ENCODE measurements at regions not wholly inside any gene's neighbourhood (a gene's known extent, or its start where the extent isn't known, plus 50 kb on each side); places are given as distances from the start of the nearest gene placed in this dataset.

DNA sequence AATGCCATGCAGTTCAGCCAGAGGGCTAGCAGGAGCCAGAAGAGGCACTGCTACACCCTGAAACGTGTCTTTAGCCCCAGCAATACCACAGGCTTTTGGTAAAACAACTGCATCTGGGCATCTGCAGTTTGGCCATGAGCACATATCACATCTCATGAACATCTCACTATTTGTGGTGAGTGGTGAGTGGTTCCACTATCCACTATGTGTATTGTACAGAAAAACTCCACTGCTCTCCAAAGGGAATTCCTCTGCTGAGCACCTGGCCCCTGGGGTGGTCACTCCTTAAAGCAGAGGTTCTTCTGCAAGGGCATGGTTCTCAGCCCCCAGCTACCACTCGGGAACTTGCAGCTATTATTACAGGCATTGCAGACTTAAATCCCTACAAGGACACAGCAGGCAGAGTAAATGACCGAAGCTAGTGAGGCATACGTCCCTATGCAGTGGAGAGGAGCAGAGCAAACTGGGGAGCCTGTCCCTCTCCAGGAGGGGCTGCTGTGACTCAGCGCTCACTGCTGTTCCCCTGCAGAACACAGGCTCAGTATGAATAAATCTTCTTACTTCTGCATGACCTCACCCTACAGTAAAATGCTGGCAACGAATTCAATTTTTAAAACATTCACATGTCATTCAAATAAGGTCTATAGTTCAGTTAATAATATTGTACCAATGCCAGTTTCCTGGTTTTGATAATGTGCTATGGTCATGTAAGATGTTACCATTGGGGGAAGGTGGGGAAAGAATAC is 332.4 kb upstream of the ZNF507 start:
- DNase-seq = no peak

DNA sequence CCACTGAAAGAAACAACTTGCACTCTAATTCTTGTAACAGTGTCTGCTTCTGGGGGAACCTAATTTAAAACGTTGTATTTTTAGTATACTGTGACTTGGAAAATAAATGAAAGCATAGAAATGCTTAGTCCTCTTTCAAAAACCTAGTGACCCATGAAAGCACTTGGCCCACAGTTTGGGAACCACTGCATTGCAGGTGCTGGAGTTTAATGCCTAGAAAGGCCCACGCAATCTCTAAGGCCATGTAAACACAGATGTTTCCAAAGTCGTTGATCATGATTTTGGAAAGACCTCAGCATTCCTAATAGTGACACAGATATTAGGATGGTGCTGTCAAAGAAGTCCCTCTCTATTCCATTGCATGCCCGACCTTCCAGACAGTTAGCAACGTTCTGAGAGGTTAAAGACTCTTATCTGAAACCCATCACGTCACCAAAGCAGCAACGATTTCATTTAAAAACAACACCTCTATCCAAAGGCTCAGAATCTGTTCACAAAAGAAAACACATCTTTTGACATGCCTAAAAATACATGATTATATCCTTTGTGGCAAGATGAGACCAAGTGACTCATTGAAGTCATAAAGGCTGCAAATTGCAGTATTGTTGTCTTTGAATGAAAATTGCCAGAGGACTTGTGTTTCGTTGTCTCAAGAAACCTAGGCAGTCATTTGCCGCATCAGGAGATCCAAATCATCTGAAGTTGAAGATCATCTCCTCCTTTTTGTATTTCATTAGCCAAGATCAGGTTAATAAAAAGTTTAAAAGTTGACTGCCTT is 328.0 kb upstream of the ZNF507 start:
- DNase-seq = no peak

- no peak for DNase-seq
Measured at GRCh38 chr19:32018014-32018413, 327.4 kb upstream of the ZNF507 start.

DNA sequence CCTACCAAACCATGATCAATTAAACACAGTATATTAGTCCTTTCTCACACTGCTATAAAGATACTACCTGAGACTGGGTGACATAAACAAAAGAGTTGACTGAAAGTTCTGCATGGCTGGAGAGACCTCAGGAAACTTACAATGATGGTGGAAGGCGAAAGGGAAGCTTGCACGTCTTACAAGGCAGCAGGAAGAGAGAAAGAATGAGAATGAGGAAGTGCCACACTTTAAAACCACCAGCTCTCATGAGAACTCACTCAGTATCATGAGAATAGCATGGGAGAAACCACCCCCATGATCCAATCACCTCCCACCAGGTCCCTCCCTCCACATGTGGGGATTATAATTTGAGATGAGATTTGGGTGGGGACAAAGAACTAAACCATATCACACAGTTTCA is 324.9 kb upstream of the ZNF507 start:
- no peak for DNase-seq

- DNase-seq = no peak
Measured at GRCh38 chr19:32022044-32022640, 323.3 kb upstream of the ZNF507 start.

DNA sequence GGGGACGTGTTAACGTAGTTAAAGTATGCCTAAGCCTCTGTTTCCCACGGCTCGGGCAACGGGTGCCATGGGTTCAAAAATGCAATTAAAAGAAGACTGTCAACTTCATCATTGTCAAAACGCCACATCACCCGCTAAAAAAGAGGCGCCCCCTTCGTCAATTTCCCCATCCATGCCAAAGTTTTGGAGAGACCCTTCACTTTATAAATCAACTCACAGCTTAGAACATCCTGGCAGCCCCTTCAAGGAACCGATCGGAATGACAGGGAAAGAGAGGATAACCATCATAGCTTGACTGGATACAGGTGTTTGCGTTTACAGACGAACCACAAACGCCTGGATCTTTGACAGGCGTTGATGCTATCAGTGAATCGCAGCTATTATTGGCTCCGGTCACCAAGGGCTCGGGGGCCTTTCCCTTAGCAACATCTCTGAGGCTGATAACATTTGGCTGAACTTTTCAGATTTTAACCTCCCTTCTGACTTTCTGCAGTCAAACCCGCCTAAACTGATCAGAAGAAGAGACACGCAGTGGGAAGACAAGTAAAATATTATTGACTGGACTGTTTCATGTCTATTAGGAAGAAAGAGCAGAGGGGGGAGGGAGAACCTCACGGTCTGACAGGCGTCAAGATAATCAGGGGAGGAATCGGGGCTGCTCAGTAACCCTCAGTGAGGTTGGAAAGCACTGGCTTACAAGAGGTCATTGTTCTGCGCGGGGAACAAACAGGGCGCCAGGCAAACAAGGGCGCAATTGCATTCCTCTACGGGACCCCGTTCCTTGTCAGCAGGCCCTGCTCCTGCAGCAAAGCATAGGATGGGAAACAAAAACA is 322.5 kb upstream of the ZNF507 start:
- no peak for DNase-seq

DNA sequence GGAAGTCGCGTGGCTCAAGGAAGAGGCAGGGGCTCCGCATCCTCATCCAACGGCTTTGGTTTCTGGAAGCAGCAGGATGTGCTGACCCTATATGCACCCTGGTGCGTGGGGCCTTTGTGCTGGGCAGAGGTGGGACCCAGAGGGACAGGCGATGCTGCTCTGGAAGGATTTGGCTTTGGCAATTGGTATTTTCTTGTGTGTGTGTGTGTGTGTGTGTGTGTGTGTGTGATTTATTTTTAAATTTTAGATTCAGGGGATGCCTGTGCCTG is 321.9 kb upstream of the ZNF507 start:
- no peak for DNase-seq

GRCh38 chr19:32029235-32029634 is 316.2 kb upstream of the ZNF507 start:
- DNase-seq = no peak

DNA sequence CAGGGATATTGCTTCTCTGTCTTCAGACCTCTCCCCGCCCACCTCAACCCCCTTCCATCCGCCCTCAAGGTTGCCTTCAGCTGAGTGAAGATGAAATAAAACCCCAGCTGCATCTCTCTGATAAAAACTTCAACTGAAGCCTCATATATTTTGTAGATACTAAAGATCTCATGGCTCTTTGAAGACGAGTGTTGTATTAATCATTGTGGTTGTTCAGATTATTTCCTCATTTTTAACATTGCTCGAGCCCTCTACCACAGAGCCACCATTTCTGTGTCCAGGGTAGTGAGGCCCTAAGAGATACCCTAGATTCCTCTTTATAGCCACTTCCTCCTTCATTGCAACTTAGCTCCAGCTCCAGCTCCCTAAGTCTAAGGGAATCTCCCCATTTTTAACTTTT is 312.8 kb upstream of the ZNF507 start:
- DNase-seq = no peak

DNA sequence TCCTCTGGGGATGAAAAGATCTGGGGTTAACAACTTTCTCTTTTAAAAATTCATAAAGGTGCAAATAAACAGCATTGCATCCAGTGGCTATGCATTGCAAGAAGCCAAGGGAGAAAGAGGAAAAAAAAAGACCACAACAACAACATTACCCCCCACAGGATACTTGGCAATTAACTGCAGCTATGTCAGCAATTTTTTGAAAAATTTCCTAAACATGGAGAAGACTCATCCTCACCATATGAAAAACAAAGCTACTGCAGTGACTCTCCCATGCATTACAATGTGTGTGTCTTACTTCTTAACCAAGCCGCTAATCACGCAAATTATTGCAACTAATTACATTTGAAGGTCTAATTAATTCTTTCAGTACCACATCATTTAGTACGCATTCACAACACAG is 309.8 kb upstream of the ZNF507 start:
- no peak for DNase-seq

GRCh38 chr19:32038021-32038920 is 307.1 kb upstream of the ZNF507 start:
- DNase-seq = no peak

DNA sequence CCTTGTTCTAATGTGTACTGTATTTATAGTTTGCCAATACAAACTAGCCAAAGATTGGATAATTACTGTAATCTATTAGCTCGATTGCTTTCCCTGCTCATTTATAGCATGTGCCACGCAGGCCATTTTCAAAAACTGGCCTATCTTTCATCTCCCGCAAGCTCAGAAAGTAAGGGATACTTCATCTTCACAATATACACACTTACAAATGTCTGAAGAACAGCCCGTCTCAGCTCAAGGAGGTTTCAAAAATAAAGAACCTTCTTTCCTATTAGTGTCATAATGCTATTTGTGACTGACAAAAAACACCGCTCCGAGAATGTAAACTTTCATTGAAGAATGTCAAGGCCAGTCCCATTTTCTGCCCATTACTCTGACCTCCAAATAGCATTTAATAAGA is 306.4 kb upstream of the ZNF507 start:
- no peak for DNase-seq

DNA sequence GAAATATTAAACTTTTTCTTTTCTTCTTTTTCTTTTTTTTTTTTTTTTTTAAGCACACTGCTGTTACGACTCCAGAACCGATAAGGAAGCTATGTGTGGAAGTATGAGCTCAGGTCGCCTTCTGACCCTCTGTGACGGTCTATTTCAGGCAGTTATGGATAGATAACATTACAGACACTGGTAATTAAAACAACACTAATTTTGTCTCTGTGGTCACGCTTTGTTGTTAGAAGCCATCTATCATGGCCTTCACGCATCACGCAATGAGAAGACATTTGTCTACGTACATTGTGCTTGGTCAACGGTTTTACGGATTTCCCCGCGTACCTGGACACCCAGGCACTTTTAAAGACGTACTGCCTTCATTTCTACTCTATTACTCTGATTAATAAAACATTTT is 306.0 kb upstream of the ZNF507 start:
- DNase-seq = no peak

DNA sequence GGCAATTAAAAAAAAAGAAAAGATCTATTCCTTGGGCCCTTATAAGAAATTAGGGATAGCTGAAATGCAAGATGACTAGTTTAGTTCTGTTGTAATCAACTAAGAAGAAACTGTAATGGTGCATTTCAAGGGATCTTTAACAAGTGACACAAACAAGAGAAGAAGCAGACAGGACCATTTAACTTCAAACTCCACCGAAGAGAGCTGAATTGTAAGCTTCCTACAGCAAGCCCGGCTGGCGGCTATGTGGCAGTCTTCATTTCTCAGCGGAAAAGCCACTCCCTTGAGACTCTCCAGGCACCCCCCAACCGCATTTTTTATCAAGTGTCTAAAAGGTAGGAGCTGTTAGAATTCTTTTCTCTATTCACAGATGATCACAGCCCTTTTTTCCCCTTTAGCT is 305.2 kb upstream of the ZNF507 start:
- DNase-seq = no peak

GRCh38 chr19:32041681-32042292 is 303.6 kb upstream of the ZNF507 start:
- DNase-seq = no peak

GRCh38 chr19:32047788-32048187 is 297.6 kb upstream of the ZNF507 start:
- DNase-seq = no peak

DNA sequence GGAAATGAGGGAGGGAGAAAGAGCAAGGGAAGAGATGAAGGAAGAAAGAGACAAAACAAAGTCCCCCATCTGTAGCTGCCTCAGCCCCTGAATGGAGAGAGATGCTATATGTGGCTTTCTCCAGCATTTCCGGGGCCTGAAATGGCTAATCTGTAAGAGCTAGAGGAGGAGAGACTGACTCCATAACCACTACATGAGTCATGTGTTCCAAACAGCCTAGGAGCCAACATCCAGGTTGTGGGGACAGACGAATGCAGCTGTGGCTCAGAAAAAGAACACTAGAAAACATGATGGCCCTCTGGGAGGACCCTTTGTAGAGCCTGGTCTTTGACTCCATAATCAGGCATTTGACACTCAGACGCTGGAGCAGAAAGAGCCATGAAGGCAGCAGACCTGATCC is 292.0 kb upstream of the ZNF507 start:
- DNase-seq = no peak

- DNase-seq = no peak
Measured at GRCh38 chr19:32053861-32054260, 291.5 kb upstream of the ZNF507 start.

GRCh38 chr19:32058131-32058530 is 287.3 kb upstream of the ZNF507 start:
- DNase-seq = no peak

- DNase-seq = no peak
Measured at GRCh38 chr19:32061315-32061714, 284.1 kb upstream of the ZNF507 start.

DNA sequence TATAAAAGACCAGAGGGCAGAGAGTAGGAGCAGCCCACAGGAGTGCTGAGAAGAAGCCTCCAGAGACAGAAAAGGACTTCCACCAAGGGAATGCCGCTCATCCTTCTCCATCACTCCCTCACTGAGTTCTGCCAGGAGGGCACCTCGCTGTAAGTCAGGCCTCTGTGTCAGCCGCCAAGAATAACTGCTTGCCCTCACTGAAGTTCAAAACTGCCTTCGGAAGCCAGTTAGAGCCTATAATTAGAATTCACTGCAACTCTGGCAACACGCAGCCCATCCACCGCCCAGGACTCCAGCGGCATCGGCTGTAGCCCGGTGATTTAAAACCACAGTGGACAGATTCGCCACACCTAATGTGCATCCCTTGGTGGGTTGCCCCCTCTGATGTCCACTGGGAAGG is 281.8 kb upstream of the ZNF507 start:
- DNase-seq = no peak

DNA sequence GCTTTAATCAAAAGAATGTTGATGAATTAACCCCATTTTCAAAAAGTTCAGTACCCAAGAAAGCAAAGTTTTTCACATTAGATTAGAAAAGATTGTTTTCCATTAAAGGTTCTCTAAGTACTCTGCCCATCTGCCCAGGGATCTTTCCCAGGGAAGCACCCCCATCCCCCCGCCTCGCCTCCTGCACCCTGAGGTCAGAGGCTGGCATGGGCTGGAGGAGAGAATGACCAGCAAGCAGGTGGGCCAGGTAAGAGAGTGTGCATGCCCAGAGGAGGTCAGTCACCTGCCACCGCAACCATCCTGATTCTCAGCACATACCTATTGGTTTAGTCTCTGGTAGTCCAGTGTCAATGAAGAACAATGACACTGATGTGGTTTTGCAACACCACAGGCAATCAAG is 279.4 kb upstream of the ZNF507 start:
- no peak for DNase-seq
